ENCODE measurements at regions not wholly inside any gene's neighbourhood (a gene's known extent, or its start where the extent isn't known, plus 50 kb on each side); places are given as distances from the start of the nearest gene placed in this dataset.

DNA sequence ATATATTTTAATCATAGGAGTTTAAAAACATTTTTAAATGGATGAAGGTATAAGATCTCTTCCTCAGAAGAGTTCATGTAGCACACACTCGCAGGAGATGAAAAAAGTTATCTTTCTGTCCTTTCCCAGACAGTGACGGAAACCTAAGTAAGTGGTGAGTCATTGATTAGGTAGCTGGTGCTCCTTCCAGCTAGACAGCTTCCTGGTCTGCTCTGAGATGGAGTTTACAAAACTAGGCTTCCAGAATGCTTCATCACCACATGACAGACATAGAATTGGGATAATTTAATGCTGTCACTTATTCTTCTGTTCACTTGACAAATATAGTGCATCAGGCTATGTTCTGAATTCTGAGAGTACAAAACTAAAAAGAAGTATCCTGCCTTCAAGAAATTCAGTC, 2393.0 kb upstream of the C9orf72 start:
- Mint-ChIP-seq H3K36me3 (no peaks in the 10 kb centered on the region), H3K4me3 (no peak overlapping the region), H3K27ac (no peak overlapping the region), H3K4me1 (no peaks in the 10 kb centered on the region), H3K9me3 (peaks cover 0 to 3% of the 10 kb centered on the region in 2 donors), H3K27me3 (no peaks in the 10 kb centered on the region)
- no peak for DNase-seq
- ATAC-seq (replicated peaks): no peak

DNA sequence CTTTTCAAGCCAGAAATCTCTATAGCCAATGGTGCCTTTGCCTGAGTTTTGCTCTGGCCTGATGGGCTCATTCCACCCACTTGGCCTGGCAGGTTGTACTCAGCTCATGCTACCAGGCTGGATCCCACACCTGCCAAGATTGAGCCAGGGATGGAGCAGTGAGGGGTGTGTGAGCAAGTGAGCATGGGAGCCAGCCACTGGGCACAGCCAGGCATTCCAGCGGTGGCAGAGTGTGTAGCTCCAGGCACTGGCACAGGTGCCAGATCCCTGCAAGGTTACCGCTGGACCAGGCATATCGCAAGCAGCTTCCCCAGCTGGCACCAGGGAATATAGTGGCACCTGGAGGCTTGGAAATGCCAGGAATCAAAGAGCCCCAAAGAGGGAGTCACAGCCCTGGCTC, 2395.6 kb upstream of the C9orf72 start:
- H3K4me3 Mint-ChIP-seq: no peak overlapping the region
- no peaks in the 10 kb centered on the region for H3K27me3 Mint-ChIP-seq
- DNase-seq: no peak
- peaks cover 0 to 3% of the 10 kb centered on the region in 2 donors for H3K9me3 Mint-ChIP-seq
- no peaks in the 10 kb centered on the region for H3K36me3 Mint-ChIP-seq
- no peak overlapping the region for H3K27ac Mint-ChIP-seq
- ATAC-seq (replicated peaks): no peak
- no peaks in the 10 kb centered on the region for H3K4me1 Mint-ChIP-seq

DNA sequence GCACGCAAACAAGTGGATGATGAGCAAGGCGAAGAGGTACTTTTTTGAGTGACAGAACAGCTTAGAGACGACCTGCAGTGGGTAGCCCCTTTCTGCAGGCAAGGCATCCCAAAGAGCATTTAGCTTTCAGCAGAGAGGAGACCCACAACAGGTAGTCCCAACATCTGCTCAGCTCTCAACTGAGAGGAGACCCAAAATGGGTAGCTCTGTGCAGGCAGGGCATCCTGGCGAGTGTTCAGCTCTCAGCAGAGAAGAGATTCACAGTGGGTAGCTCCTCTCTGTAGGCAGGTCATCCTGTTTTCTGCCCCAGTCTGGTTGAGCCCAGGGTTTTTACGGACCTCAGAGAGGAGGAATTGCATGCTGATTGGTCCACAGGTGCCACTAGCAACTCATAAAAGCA, 2396.1 kb upstream of the C9orf72 start:
- H3K36me3 Mint-ChIP-seq: no peaks in the 10 kb centered on the region
- no peaks in the 10 kb centered on the region for H3K27me3 Mint-ChIP-seq
- H3K9me3 Mint-ChIP-seq: peaks cover 0 to 3% of the 10 kb centered on the region in 2 donors
- ATAC-seq (replicated peaks) (no peak), DNase-seq (no peak)
- no peak overlapping the region for H3K27ac Mint-ChIP-seq
- H3K4me3 Mint-ChIP-seq: no peak overlapping the region
- no peaks in the 10 kb centered on the region for H3K4me1 Mint-ChIP-seq

DNA sequence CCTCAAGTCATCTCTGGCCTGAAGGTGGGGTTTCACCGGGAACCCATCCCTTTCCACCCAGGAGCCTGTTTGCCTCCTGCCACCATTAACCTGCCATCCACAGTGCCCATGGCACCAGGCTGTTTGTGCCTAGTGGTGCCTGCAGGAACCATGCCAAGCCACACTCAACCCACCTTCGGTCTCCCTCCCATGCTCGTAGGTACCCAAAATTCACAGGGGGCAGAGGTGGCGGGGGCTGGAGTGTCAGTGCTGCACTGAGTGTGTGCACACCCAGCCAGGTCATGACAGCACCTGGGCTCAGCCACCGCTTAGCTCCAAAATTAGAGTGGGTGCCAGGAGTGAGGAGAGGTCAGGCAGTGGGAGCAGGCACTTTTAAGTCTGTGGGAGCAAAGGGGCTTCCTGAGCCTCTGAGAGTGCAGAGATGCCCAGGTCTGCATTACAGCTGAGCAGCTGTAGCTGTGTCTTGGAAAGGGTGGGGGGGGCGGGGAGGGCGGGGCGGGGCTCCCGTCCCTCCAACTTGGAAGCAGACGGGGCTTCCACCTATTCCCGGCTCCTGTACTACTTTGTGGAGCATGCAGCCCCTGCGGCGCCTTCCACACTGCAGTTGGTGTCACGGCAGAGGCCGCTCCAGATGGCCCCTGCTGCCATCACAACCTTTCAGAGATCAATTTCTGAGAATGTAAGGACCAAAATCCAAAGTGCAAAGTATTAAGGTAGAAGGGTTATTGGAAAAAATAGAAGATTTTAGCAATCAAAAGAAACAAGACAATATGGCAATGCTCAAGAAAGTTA, 2396.8 kb upstream of the C9orf72 start:
- H3K27me3 Mint-ChIP-seq: no peaks in the 10 kb centered on the region
- DNase-seq: no peak
- H3K9me3 Mint-ChIP-seq: peaks cover 0 to 3% of the 10 kb centered on the region in 2 donors
- no peak overlapping the region for H3K4me3 Mint-ChIP-seq
- no peaks in the 10 kb centered on the region for H3K4me1 Mint-ChIP-seq
- no peak for ATAC-seq (replicated peaks)
- no peaks in the 10 kb centered on the region for H3K36me3 Mint-ChIP-seq
- no peak overlapping the region for H3K27ac Mint-ChIP-seq

DNA sequence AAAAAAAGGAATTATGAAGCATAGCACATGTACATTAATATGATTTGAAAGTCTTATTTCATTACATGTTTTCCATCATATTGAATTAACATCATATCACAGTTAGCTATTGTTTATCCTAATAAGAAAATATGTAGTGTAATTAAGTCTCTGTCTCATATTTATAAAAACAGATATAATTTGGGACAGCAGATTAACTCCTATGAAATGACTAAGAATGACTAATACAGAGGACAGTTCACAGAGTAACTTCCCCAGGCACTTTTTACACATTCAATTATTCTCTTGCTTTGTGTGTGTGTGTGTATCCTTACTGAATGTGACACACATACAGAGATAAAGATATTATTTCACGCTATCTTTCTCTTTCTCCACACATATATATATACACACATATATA, 2400.9 kb upstream of the C9orf72 start:
- Mint-ChIP-seq H3K27ac (no peak overlapping the region), H3K27me3 (no peaks in the 10 kb centered on the region), H3K4me3 (no peak overlapping the region), H3K9me3 (peaks cover 0 to 3% of the 10 kb centered on the region in 2 donors), H3K36me3 (no peaks in the 10 kb centered on the region), H3K4me1 (no peaks in the 10 kb centered on the region)
- ATAC-seq (replicated peaks): no peak
- DNase-seq: no peak

DNA sequence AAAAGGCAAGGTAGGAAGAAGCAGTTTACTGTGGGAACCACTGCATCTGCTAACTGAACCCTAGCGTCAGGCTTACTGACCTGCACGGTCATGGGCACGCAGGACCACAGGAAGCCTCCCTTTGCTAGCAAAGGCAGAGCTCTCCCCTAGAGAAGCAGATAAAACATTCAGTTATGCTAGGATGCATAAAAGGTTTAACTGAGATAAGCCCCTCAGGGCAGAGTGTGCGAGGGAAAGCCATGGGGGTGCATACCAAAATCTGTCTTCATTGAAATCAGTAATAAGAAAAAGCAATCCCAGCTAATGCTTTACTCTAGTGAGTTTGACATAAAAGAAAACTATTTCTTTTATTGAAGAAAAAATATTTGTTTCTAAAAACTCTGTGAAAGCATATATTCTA, 2403.7 kb upstream of the C9orf72 start:
- Mint-ChIP-seq H3K9me3 (no peaks in the 10 kb centered on the region), H3K27me3 (no peaks in the 10 kb centered on the region), H3K4me1 (no peaks in the 10 kb centered on the region), H3K36me3 (no peaks in the 10 kb centered on the region), H3K4me3 (no peak overlapping the region), H3K27ac (no peak overlapping the region)
- ATAC-seq (replicated peaks): no peak
- no peak for DNase-seq

DNA sequence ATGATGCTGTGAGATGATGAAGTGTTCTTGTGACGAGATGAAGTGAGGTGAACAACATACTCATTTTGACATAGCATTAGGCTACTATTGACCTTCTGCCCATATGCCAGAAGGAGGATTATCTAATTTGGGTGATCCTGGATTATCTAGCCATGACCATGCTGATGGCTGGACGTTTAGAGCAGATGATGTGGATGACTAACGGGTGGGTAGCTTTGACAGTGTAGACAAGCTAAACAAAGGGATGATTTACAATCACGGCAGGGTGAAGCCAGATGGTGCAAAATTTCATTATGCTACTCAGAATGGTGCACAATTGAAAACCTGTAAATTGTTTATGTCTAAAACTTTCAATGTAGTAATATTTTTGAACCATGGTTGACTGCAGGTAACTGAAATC, 2403.4 kb upstream of the ACO1 start:
- ATAC-seq (replicated peaks) (no peak), DNase-seq (no peak)
- Mint-ChIP-seq H3K4me3 (no peak overlapping the region), H3K36me3 (no peaks in the 10 kb centered on the region), H3K27ac (no peak overlapping the region), H3K27me3 (no peaks in the 10 kb centered on the region), H3K4me1 (no peaks in the 10 kb centered on the region), H3K9me3 (no peaks in the 10 kb centered on the region)

DNA sequence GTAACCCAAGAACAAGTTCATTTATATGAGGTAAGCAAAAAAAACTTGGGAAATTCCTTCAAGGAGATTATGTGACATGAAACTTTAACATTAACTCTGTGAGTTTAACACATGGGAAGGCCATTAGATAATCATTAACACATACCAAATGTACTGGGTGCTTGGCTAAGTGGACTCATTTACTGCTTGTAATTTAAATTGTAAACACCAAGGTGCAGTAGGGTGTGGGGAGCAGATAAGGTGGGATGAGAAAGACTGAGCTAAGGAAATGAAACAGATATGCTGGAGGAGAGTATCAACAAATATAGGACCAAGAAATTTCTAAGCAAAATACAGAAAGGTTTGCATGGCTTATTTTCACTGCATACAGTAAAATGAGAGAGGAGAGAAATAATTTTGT, 2384.8 kb upstream of the ACO1 start:
- H3K27me3 Mint-ChIP-seq: no peaks in the 10 kb centered on the region
- no peaks in the 10 kb centered on the region for H3K36me3 Mint-ChIP-seq
- no peak overlapping the region for H3K4me3 Mint-ChIP-seq
- H3K9me3 Mint-ChIP-seq: peaks cover 9 to 10% of the 10 kb centered on the region in 2 donors
- H3K4me1 Mint-ChIP-seq: no peaks in the 10 kb centered on the region
- ATAC-seq (replicated peaks) (no peak), DNase-seq (no peak)
- H3K27ac Mint-ChIP-seq: no peak overlapping the region

DNA sequence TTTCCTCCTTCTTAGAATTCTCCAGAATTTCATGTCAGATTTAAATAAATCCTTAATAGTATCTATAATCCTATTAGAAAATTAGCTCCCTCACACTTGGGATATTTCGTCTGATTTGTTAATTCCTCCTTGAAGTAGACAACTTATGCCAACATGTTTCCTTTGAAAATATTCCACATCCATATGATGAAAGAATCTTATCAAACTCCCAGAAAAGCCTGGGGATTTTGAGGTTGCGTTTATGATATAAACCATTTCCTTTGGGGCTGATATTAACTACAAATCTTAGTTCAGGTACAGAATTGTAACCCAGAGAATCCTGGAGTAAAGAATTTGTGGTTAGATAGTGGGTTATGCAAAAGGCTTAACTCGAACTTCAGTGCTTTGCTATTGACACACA, 2373.8 kb upstream of the ACO1 start:
- no peaks in the 10 kb centered on the region for H3K4me1 Mint-ChIP-seq
- H3K27ac Mint-ChIP-seq: no peak overlapping the region
- no peaks in the 10 kb centered on the region for H3K36me3 Mint-ChIP-seq
- ATAC-seq (replicated peaks) (no peak), DNase-seq (no peak)
- no peaks in the 10 kb centered on the region for H3K27me3 Mint-ChIP-seq
- no peak overlapping the region for H3K4me3 Mint-ChIP-seq
- H3K9me3 Mint-ChIP-seq: no peaks in the 10 kb centered on the region

DNA sequence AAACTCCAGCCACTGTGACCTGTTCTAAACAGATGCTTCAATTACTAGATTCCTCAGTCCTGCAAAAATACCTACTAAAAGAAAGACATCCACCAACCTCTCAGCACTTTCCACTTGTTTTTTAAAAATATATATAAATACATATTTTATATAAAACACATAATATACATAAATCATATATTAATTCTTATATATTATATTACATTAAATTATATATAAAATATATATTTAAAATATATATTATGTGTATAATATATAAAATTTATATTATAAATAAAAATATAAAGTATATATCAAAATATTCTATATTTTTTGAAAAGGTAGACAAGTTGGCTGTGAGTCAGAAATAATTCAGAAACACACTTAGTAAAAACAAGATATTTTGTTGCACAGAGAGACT, 2371.8 kb upstream of the ACO1 start:
- H3K4me3 Mint-ChIP-seq: no peak overlapping the region
- no peak overlapping the region for H3K27ac Mint-ChIP-seq
- H3K9me3 Mint-ChIP-seq: no peaks in the 10 kb centered on the region
- H3K36me3 Mint-ChIP-seq: no peaks in the 10 kb centered on the region
- ATAC-seq (replicated peaks) (no peak), DNase-seq (no peak)
- H3K4me1 Mint-ChIP-seq: no peaks in the 10 kb centered on the region
- H3K27me3 Mint-ChIP-seq: no peaks in the 10 kb centered on the region

DNA sequence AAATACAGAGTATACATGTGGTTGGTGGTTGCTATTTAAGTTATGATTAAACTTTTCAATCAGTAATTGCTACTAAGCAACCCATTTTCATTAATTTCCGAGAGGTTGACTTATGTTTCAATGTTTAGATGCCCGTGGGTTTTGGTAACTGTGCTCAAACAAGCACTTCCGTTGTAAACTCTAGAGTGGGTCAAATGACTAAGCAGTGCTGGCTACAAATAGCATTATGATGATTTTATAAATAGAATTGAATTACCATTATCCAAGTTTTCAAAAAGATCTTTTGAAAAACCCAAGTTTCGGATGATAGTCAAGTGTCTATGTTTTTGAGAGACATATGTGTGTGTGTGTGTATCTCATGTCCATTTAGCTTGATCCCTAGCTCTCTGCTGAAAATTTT, 2369.4 kb upstream of the ACO1 start:
- H3K9me3 Mint-ChIP-seq: no peaks in the 10 kb centered on the region
- no peaks in the 10 kb centered on the region for H3K36me3 Mint-ChIP-seq
- H3K4me1 Mint-ChIP-seq: no peaks in the 10 kb centered on the region
- H3K27ac Mint-ChIP-seq: no peak overlapping the region
- DNase-seq (no peak), ATAC-seq (replicated peaks) (no peak)
- H3K4me3 Mint-ChIP-seq: no peak overlapping the region
- H3K27me3 Mint-ChIP-seq: no peaks in the 10 kb centered on the region

DNA sequence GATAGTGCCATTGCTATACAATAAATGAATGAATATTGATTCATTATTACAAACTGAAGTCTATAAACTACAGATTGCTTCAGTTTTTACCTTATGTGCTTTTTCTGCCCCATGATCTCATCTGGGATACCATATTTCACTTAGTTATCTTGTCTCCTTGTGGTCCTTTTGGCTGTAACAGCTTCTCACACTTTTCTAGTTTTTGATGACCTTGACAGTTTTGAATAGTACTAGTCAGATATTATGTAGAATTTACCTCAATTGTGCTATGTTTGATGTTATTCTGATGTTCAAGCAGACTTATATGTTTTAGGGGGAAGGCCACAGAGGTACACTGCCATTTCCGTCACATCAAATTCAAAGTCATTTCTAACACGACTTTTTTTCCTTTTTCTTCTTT, 2364.3 kb upstream of the ACO1 start:
- peaks cover 3% of the 10 kb centered on the region in 2 donors for H3K9me3 Mint-ChIP-seq
- H3K4me1 Mint-ChIP-seq: no peaks in the 10 kb centered on the region
- no peaks in the 10 kb centered on the region for H3K27me3 Mint-ChIP-seq
- H3K4me3 Mint-ChIP-seq: no peak overlapping the region
- ATAC-seq (replicated peaks): no peak
- DNase-seq: no peak
- no peaks in the 10 kb centered on the region for H3K36me3 Mint-ChIP-seq
- H3K27ac Mint-ChIP-seq: no peak overlapping the region

DNA sequence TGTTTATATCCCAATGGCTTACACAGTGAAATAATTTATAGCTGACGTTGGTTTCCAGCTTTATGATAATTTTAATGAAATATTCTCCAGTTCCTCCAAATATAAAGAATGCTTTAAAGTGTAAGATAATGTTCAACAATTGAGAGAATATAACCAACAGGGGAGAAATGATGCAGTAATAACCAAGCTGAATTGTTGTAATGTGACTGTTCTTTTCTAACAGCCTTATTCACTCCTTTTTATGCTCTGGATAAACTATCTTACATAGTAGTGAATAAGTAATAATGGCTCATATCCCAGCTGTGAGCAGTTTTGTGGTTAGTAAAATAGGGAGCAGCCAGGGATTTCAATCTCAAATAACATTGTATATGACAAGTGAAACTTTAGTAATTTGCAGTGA, 2348.7 kb upstream of the ACO1 start:
- Mint-ChIP-seq H3K4me1 (no peaks in the 10 kb centered on the region), H3K27ac (no peak overlapping the region), H3K27me3 (no peaks in the 10 kb centered on the region), H3K4me3 (no peak overlapping the region), H3K36me3 (no peaks in the 10 kb centered on the region), H3K9me3 (peaks cover 0 to 3% of the 10 kb centered on the region in 2 donors)
- no peak for ATAC-seq (replicated peaks)
- no peak for DNase-seq

DNA sequence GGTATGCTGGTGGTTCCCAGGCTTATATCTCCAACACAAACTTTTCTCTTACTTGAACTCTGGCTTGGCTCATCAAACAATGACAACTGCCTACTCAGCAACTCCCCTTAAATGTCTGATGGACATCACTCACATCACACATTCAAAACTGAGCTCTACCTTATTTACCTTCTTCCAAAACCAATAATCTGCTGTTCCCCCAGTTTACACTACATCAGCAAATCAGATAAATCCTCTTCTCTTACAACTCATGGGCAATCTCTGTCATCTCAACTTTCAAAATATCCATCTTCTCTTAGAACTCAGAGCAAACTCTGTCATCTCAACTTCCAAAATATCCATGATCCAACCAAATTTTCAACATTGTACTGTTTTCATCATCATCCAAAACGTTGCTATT, 2347.9 kb upstream of the ACO1 start:
- DNase-seq (no peak), ATAC-seq (replicated peaks) (no peak)
- H3K27ac Mint-ChIP-seq: no peak overlapping the region
- no peak overlapping the region for H3K4me3 Mint-ChIP-seq
- H3K9me3 Mint-ChIP-seq: peaks cover 0 to 3% of the 10 kb centered on the region in 2 donors
- H3K36me3 Mint-ChIP-seq: no peaks in the 10 kb centered on the region
- H3K27me3 Mint-ChIP-seq: no peaks in the 10 kb centered on the region
- no peaks in the 10 kb centered on the region for H3K4me1 Mint-ChIP-seq

DNA sequence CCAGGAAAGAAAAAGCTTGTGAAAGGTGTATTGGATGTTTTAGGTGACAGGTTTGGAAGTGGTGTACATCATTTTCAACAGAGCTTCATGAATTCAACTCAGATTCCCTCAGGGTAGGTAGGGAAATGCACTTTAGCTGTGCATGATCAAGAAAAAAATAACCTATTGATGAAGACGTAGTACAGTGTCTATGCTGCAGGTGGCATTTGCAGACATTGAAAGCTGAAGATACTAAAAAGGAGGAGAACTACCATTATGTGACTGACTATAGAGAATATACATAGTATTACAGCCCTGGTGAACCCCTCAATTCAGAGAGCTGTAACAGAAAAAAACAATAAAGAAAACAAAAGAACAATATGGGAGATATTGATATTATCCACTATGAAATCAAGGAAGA, 2344.7 kb upstream of the ACO1 start:
- ATAC-seq (replicated peaks): no peak
- Mint-ChIP-seq H3K4me1 (no peaks in the 10 kb centered on the region), H3K9me3 (no peaks in the 10 kb centered on the region), H3K27me3 (no peaks in the 10 kb centered on the region), H3K36me3 (no peaks in the 10 kb centered on the region), H3K4me3 (no peak overlapping the region), H3K27ac (no peak overlapping the region)
- no peak for DNase-seq

DNA sequence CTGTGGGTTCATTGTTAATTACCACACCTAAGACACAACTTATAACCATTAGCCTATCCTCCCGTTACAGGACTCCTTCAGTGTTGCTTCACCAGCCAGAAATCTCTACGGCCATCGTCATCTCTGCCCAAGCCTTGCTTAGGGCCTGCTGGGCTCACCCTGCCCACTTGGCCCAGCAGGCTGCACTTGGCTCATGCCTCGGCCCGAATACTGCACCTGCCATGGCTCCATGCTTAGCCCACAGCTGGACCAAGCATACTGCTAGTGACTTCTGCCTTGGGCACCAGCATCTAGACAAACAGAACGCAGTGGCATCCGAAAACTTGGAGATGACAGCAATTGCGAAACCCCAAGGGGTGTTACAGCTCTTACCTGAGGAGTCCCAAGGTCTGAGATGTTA, 2336.0 kb upstream of the ACO1 start:
- H3K4me1 Mint-ChIP-seq: no peaks in the 10 kb centered on the region
- H3K9me3 Mint-ChIP-seq: peaks cover 0 to 1% of the 10 kb centered on the region in 2 donors
- no peak overlapping the region for H3K27ac Mint-ChIP-seq
- no peak overlapping the region for H3K4me3 Mint-ChIP-seq
- no peak for ATAC-seq (replicated peaks)
- H3K27me3 Mint-ChIP-seq: no peaks in the 10 kb centered on the region
- no peaks in the 10 kb centered on the region for H3K36me3 Mint-ChIP-seq
- no peak for DNase-seq
